Middle frontal gyrus (tissue), 1 donor: ENCODE measurements at regions not wholly inside any gene's neighbourhood (a gene's known extent, or its start where the extent isn't known, plus 50 kb on each side); places are given as distances from the start of the nearest gene placed in this dataset.

Source experiments
- DNase-seq: peaks from one replicate; pipeline ENCODE4 v3.0.0-alpha.2; 2015; ENCODE audit warnings: low spot score; ENCODE audit errors: extremely low spot score

- no peak for DNase-seq
These were observed 143.5 kb upstream of the IPO9 start for GRCh38 chr1:201685485-201685884.

GRCh38 chr1:201686714-201687455 is 142.1 kb upstream of the IPO9 start:
- DNase-seq, result no peak

GRCh38 chr1:201688514-201688913 is 140.4 kb upstream of the IPO9 start:
- DNase-seq, result no peak

- DNase-seq, result no peak
These were observed 139.3 kb upstream of the IPO9 start for GRCh38 chr1:201689647-201690046.

- no peak for DNase-seq
These were observed 138.4 kb upstream of the IPO9 start for GRCh38 chr1:201690528-201690927.

- no peak for DNase-seq
These were observed 137.0 kb upstream of the IPO9 start for GRCh38 chr1:201691716-201692554.

- no peak for DNase-seq
These were observed 136.2 kb upstream of the IPO9 start for GRCh38 chr1:201692555-201693394.

GRCh38 chr1:201693890-201694607 is 134.9 kb upstream of the IPO9 start:
- no peak for DNase-seq

- no peak for DNase-seq
These were observed 134.2 kb upstream of the IPO9 start for GRCh38 chr1:201694608-201695335.

GRCh38 chr1:201695607-201696006 is 133.3 kb upstream of the IPO9 start:
- no peak for DNase-seq

- DNase-seq, result no peak
These were observed 132.7 kb upstream of the IPO9 start for GRCh38 chr1:201696217-201696761.

- DNase-seq, result no peak
These were observed 131.8 kb upstream of the IPO9 start for GRCh38 chr1:201697174-201697573.

GRCh38 chr1:201701831-201702230 is 127.1 kb upstream of the IPO9 start:
- no peak for DNase-seq

GRCh38 chr1:201702936-201703335 is 126.0 kb upstream of the IPO9 start:
- DNase-seq, result no peak

- DNase-seq, result no peak
These were observed 125.1 kb upstream of the IPO9 start for GRCh38 chr1:201703621-201704438.

GRCh38 chr1:201704439-201704792 is 124.5 kb upstream of the IPO9 start:
- no peak for DNase-seq

GRCh38 chr1:201705389-201705788 is 123.6 kb upstream of the IPO9 start:
- DNase-seq, result no peak

- DNase-seq, result no peak
These were observed 122.8 kb upstream of the IPO9 start for GRCh38 chr1:201706109-201706508.

- DNase-seq, result no peak
These were observed 121.9 kb upstream of the IPO9 start for GRCh38 chr1:201707027-201707426.
